GM21717 (cell line): ENCODE measurements at regions not wholly inside any gene's neighbourhood (a gene's known extent, or its start where the extent isn't known, plus 50 kb on each side); places are given as distances from the start of the nearest gene placed in this dataset.
A peak's percentile ranks its signal among the peaks of the same experiment; 100 is the strongest.

Experiments used
- ATAC-seq: cut with Tn5 transposase; IDR thresholded peaks from one replicate; pipeline ENCODE4 v1.9.1; 2021; ENCODE audit warnings: mild to moderate bottlenecking, moderate library complexity; ENCODE audit not compliant: unreplicated experiment

DNA sequence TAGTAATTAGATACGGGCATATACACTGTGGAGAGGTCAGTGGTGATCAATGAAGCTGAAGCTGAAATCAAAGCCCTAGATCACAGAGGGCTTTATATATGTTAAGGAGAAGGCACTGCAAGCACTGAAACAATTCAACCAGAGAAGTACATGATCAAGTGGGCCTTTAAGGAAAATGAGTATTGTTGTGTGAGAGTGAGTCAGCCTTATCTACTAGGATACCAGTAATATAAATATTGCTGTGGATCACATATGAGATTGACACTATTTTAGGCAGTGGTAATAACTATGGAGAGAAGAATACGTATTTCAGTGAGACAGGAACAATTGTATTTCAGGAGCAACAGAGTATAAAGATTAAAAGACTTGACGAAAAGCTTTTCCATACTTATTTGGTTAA is 1172.2 kb upstream of the GJE1 start:
- no peak for ATAC-seq

DNA sequence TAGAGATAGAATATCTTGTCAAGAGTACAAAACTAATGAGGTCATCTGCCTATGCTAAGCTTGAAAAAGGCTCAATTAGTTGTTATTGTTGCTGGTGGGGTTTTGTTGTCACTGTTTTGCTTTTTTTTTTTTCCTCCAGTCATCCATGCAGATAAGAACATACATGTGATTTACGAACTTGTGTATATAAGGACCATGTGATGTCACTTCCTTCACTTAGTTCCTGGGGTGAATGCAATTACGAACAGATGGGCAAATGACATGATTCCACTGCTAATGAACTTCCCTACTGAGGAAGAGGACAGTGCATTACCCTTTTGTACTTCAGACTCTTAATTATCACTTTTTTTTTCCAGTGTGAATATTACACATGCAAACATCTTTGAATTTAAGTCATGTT is 1175.3 kb upstream of the GJE1 start:
- no peak for ATAC-seq

DNA sequence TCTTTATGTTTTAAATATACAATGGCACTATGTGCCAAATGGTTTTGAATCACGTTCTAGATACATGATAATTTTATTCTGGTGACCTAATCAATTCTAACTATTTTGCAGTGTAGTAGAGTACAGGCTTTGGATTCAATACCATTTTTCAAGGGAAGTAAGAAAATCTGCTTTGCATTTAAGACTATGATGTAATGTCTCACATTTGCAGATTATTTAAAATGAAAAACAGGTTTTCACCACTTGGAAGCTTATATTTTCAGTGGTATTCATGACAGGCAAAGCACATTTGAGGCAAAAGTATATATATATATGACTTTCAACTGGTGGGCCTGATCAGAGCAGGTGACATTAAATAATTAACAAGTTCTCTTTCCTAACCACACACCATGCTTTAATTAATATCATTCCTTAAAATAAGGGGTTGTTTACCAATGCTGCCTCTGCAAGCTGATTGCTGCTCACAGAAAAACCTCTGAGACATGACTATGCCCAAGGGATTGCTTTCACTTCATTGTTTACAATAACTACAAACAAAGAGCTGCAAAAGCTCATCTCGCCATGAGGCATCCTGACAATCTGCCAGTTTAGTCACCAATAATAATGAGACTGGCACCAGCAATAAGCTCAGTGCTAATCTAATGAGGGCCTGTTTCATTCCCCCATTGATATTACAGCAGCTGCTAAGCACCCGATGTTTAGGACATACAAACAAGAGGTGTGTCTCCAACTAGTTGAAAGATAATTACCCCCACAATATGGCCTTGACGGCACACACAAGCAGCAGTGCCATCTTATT is 1176.0 kb upstream of the GJE1 start:
- no peak for ATAC-seq

DNA sequence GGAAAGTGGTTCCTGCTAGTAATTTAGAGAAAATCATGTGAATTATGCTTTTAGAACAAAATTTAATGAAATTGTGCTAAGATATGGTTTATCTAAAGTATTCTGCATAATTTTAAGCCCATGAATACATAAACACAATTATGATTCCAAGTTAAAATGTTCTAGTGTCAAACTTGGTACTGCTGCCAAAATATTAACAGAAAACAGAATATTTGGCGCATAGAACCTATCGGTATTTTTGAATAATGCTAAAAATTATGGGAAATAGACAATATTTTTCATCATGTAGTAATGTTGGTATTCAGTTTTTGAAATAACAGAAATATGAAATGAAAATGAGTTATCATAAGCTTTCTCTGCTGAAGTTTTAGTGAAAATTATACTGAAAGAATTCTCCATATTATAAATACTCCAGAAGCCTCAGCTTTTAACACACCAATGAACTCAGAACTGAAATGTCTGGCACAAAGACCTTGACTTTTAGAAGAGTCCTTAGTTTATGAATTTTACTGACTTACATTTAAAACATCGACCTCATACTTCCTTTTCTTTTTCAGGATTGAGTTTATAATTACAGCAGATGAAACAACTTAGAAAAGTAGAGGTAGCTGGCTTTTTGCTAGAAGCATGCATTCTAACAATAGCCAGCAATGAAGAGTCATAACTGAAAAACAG is 1192.3 kb upstream of the GJE1 start:
- no peak for ATAC-seq

DNA sequence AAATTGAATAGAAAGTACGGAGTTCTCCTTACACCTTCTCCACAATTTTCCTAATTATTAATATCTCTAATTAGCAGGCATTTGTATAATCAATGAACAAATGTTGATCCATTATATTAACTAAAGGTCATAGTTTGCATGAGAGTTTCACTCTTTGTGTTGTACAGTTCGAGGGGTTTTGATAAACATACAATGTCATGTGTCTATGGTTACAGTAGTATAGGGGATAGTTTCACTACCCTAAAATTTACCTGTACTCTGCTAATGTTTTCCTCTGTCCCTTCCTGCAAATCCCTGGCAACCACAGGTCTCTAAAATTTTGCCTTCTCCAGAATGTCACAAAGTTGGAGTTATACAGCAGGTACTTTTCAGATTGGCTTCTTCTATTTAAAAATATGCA is 1199.8 kb upstream of the GJE1 start:
- no peak for ATAC-seq

DNA sequence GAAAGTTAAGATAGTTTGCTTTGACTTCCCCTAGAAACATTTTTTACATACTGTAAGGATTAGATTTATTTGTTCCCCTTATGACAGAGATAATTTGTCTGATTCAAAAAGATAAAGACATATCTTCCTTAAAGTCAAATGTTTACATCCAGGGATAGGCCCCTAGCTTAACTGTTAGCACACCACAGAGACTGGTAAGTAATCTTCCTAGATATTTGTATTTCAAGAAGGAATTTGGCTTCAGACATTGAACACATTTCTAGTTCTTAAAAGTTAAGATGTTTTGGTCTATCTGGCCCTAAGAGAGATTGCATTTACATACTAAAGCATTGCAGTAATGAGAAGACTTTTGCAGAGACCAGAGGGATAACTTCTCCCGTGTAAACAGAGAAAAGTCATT is 1201.1 kb upstream of the GJE1 start:
- ATAC-seq = no peak

DNA sequence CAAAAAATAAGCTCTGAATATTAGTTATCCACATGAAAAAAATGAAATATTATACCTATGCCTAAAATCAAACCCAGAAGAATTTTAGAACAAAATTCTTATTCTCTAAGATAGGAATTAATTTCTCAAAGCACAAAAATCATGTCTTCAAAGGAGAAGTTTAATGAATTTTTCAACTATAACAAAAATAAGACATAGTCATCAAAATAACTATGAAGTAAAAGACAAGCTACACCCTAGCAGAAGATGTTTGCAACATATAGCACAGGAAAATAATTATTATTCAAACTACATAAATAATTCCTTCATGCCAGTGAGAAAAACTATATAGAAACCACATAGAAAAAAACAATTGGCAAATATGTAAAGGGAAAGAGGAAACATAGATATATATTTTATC is 1203.6 kb upstream of the GJE1 start:
- ATAC-seq = no peak

DNA sequence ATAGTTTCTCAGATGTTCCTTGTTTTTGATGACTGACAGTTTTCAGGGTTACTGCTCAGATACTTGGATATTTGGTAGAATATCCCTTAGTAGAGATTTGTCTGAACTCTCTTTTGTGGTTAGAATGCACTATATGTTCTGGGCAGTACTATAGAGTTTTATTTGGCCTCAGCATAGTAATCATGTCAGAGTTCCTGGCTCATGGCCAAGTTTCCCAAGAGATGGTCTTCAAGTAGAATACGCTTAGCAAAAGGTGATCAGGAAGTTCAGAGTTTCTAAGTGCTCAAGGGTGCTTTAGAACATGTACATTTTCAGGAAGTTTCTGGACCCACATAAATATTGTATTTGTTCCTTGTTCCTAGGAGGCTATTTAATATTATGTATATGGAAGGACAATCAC is 1209.7 kb upstream of the GJE1 start:
- ATAC-seq = no peak

DNA sequence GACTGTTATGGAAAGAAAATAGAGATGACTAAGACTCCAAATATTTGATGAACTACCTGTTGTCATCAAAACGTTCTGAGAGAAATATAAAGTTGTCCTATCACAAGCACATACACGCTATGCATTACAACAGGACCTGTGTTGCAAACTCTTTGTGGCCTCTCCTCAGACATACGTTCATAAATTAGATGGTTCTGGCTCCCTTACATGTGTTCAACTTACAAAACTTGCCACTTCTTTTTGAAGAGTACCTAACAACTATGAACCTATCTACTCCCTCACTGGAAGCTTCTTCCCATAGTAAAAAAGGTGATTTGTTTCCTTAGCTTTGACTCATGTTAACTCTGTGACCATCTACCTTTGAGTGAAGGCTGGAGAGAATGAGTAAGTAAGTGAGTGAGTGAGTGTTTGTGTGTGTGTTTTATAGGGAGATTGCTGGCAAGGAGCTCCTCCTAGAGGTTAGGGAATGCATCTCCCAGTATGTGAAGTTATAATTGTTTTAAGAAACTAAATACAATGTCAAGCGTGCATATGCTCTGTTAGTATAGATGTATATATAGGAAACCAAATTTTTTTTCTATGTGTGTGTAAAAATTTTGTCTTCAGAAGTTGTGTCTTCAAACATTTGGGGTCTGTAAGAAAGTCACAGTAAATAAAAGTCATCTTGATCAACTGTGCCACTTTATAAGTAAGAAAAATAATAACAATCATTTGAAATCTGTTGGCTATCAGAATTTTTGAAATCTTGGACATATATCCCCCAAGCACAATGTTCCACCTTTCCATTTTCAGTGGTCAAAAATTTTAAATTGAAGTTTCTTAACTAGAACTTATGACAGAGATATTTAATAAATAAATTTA is 1211.1 kb upstream of the GJE1 start:
- peak; percentile 60 for ATAC-seq

DNA sequence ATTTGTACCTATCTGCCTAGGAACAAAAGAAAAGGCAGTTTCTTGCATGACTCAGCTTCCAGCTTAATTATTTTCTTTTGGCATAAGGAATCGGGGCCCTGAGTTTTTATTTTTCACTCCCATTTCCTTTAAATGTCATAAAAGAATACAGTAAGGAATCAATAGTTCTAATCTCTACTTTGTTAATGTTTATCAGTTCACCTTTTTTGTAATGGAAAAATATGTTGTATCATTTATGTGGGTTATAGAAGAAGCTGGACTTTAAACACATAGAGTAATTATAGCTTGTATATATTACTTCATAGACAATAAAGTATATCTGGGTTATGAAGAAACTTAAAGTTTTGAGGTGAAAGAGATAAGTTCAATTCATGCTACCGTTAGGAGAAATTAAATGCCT is 1214.8 kb upstream of the GJE1 start:
- no peak for ATAC-seq

DNA sequence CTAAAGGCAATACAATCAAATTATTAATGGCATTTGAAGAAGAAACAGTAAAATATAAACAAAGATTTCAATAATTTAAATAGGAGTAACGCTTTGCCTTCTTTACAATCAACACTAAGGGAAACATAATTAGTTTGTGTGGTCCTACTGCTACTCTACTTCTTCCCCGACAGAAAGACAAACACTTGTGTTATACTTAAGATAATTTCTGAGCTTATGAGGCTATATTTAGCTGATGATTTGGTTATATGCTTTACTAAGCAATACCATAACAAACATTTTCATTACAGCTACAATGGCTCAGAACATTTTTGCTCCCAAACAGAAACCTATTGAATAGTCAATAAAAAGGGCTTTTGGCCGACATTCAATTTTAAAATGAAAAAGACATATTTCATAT is 1217.2 kb upstream of the GJE1 start:
- no peak for ATAC-seq

DNA sequence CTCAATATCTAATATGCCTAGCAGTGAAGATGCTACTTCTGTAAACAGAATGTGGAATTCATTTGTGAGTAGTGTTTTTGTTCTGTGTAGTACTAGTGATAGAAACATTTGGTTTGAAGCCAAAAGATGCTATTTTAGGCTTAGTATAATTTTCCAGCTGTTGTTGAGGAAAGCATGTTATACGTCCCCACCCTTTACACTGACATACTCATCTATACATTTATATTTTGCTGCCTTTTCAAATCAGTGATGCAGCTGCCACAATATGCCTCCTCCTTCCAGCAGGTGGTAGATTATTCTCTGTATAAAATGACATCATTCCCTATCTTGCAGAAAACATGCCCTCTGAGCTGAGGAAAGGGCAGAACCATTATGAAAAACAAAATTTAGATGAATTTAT is 1217.6 kb upstream of the GJE1 start:
- ATAC-seq = no peak

DNA sequence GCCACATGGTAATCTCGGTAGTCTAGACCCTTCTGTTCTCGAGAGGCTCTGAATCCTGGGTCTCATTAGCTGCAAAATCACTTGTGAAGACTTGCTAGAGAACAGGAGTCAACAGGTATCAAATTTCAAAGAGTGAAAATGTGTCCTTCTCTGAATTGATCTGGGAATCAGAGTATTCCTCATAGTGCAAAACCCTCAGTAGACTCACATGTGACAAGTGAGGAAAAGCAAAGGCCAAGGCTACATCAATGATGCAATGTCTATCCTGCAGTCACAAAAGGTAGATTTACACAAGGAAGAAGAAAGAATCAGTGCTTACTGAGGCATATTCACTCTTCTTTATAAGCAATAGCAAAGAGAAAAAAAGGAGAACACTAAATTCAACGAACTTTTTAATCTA is 1220.0 kb upstream of the GJE1 start:
- ATAC-seq = no peak

DNA sequence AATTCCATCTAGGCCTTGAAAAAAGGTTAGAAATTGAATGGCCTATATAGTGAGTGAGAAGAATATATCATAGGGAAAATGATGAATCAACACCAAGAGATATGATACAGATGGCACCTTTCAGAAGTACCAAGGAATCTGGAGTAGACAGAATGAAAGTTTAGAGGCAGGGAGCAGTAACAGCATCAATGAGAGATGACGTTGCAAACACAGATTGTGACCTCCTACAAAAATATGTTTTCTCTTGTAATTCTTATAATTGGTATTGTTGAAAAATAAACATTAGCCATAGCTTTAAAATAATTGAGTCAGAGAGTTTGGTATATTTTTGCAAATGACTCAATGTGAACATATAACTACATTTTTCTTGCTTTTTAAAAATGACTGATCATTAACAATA is 1223.1 kb upstream of the GJE1 start:
- ATAC-seq = no peak

DNA sequence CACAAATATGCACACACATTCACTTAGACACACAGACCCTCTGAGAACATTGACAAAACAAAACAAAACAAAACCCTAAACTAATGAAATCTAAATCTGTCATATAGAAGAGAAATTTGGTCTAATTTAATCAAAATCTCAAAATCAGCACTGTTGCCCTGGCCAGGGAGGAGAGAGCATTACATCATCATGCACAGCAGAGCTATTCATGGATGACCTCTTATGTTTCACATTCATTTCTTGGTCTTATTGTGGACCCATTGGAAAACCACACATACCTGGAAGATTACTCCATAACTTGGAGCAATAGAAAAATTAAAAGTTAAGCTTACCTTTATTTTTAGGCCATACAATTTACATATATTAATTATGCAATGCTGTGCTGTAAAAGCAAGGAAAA is 1223.6 kb upstream of the GJE1 start:
- no peak for ATAC-seq

DNA sequence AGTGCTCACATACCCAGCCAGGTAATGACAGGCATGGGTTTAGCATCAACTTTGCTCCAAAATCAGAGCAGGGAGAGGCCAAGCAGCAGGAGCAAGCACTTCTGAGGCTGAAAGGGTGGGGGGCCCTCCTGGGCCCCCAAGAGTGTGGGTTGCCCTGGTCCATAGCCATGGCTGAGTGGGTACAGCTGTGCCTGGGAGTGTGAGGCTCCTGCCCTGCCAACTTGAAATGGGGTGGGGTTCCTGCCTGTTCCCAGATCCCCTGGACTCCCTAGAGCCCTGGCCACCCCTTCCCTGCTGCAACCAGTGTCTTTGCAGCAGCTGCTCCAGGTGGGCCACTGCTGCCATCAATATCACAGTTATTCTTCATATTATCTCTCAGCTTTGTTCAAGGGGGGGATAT is 1224.2 kb upstream of the GJE1 start:
- ATAC-seq = no peak

DNA sequence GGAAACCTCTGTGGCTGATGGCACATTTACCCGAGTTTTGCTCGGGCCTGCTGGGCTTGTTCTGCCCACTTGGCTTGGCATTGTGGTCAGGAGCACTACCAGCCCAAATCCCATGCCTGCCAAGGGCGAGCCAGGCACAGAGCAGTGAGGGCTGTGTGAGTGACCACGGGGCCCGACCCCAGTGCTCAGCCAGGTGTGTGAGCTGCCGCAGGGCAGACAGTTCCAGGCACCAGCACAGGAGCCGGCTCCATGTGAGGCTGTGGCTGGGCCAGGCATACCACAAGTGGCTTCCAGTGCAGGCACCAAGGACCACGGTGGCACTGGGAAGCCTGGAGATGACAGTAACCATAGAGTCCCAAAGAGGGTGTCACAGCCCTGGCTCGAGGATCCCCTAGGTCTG is 1225.5 kb upstream of the GJE1 start:
- no peak for ATAC-seq

DNA sequence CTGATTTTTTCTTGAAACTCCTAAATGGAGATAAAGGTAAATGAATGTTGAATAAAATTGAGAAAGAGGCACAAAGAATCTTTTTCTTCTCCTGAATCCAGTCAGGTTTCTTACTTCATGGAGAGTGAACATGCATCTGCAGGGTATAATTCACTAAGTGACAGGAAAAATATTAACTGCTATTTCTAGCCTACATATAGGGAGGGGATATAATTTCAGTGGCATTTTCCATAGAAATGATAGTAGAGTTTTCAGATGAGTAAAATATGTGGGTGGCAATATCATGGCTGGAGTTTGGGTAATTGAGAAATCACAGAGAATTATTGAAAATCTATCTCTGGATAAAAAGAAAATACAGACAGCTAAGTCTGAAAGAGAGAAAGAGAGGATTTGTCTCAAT is 1227.0 kb upstream of the GJE1 start:
- no peak for ATAC-seq

DNA sequence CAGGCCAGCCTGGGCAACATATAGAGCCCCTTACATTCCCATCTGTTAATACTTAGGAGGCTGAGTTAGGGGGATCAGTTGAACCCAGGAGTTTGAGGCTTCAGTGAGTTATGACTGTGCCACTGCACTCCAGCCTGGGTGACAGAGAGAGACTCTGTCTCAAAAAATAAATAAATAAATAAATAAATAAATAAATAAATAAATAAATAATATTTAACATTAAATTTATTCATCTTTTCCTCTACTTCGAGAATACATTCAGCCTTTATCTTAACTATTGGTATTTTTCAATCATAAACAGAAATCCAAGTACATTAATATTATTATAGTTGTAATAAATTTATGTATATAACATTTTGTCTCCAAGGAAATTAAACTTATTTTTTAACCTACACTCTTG is 1227.7 kb upstream of the GJE1 start:
- ATAC-seq = no peak

DNA sequence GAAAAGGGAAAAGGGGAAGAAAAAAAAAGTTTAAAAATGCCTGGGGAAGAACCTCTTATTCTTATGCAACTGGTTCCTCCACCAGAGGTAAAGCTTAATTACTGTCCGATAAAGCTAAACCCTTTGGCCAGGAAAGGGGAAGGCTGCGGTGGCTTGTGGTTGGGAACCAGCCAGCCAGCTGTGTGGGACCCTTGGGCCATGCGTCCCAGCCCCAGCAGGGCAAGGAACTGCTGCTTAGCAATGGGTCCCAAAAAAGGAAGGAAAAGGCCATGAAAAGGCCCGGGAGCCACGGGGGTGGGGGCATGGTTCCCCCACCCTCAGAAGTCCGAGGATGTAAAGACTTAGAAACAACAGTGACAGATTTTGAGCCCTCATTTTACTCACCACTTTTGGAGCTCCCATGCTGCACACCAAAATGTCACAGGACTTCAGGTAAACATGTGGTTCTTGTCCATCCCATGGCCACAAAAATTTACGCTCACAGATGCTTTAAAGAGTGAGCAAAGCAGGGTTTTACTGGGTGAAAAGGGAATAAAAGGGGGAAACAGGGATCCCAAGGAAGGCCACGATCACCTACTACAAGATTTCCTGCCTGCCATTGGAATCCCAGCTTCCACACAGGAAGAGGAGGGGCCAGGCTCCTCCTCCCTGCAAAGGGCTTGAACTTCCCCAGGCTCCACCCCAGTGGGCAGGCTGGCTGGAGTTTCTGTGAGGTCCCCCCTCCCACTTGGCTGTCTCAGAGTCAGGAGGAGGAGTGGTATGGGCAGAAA is 1234.7 kb upstream of the GJE1 start:
- no peak for ATAC-seq

DNA sequence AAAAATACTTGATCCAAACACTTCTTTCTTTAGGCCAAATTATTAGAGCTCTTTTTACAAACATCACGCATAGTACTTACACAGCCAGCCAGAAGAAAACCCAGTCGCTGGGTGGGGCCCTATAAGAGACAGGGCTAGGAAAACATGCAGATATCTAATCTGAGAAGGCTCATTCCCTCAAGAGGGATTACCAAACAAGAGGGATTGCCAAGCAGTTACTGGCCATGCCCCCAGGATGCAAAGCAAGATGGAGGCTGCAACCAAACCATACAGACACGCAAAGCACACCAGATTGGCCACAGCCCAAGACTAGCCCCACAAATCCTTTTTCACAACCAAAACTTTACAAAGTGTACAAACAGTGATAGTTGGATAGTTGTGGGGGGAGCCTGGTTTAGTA is 1235.4 kb upstream of the GJE1 start:
- ATAC-seq = no peak
